GM12872 (cell line): ENCODE measurements at regions not wholly inside any gene's neighbourhood (a gene's known extent, or its start where the extent isn't known, plus 50 kb on each side); places are given as distances from the start of the nearest gene placed in this dataset.

Source experiments
- CTCF ChIP-seq: IDR thresholded peaks from 3 replicates; pipeline ENCODE4 v1.5.1; 2011; ENCODE audit warnings: low read depth, mild to moderate bottlenecking, low read length, moderate library complexity; ENCODE audit not compliant: insufficient read depth

GRCh38 chr3:124385996-124386395 is 344.3 kb upstream of the UMPS start:
- TF ChIP-seq CTCF = no peak

- no peak for TF ChIP-seq CTCF
Measured at GRCh38 chr3:124386996-124387595, 343.2 kb upstream of the UMPS start.

- no peak for TF ChIP-seq CTCF
Measured at GRCh38 chr3:124391774-124392173, 338.5 kb upstream of the UMPS start.

- TF ChIP-seq CTCF = no peak
Measured at GRCh38 chr3:124393340-124393739, 336.9 kb upstream of the UMPS start.

- TF ChIP-seq CTCF = no peak
Measured at GRCh38 chr3:124395162-124395561, 335.1 kb upstream of the UMPS start.

- TF ChIP-seq CTCF = no peak
Measured at GRCh38 chr3:124395584-124396338, 334.5 kb upstream of the UMPS start.

GRCh38 chr3:124396339-124396950 is 333.8 kb upstream of the UMPS start:
- no peak for TF ChIP-seq CTCF
